ENCODE measurements at regions not wholly inside any gene's neighbourhood (a gene's known extent, or its start where the extent isn't known, plus 50 kb on each side); places are given as distances from the start of the nearest gene placed in this dataset.
"Not testable (repeated sequence)": the region's sequence is repeated elsewhere in the genome, so short reads cannot be mapped to it uniquely, and the experiment has no call there.

DNA sequence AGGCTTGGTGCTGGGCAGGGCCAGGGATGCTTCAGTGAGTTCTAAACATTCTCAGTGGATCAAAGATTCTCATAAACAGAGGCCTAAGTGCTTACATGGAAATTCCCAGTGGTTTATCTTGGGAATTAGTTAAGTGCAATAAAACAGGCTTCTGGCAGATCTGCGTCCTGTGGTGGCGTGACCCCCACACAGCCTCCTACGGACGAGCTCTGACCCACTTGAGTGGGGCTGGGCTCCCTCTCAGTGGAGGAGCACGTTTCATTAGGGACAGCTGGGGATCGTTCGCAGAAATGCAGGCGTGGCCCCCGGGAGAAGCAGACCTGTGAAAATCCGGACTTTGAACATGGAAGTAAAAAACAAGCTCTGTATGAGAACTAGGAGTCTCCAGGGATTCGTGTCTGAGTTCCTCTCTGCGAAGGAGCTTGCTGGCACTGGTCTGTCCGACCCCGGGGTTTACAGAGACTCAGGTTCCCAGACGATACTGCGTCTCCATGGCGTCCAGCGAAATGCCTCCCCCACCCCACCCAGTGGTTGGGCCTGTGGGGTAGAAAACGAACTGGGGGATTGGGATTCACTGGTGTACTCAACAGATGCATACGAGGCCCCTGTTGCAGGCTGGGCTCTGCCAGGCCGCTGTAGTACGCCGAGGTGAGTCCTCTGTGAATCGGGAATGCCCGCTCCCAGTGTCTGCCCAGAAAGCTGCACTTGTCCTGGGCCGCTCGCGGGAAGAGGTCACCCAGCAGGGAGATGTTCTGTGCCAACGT lies 117.6 kb downstream of the NPIPB11 start:
- Histone ChIP-seq H2BK120ac (ENCODE audit: low read depth, low read length) (peak overlapping the region; percentile 77), H2BK15ac (ENCODE audit: low read depth, low read length) (peak overlapping the region; percentile 27; the same call in 2 of the 3 replicates), H4K8ac (ENCODE audit: low read depth in 2 of 2, low read length in 2 of 2) (peak overlapping the region; percentile 76 to 79; a peak in 2 of 4 replicates), H3K4me1 (ENCODE audit: control insufficient read depth, insufficient read depth, low read length) (peaks cover 31% of the 10 kb centered on the region), H3K36me3 (ENCODE audit: control insufficient read depth, insufficient read depth, low read length) (peaks cover 13% of the 10 kb centered on the region; the same call in 1 of the 2 replicates), H4K5ac (ENCODE audit: low read depth, low read length) (peak overlapping the region; percentile 96), H3K79me1 (ENCODE audit: low read depth in 1 of 2, low read length in 2 of 2) (peaks cover 5 to 13% of the 10 kb centered on the region in 2 experiments; a peak in 2 of 4 replicates), H2AFZ (replicated peaks; ENCODE audit: low read length, poor library complexity) (peak overlapping the region; percentile 56), H2BK20ac (ENCODE audit: low read depth, low read length) (peak overlapping the region; percentile 71), H2BK5ac (ENCODE audit: low read depth, low read length, poor library complexity, severe bottlenecking) (peak overlapping the region; percentile 54), H3K14ac (replicated peaks; ENCODE audit: low read depth, low read length) (peak overlapping the region; percentile 56), H3K4ac (ENCODE audit: low read depth, low read length) (peak overlapping the region; percentile 98), H3K27ac (ENCODE audit: insufficient read depth, low read length) (peak overlapping the region; percentile 86), H3K9ac (ENCODE audit: low read depth, low read length) (peak overlapping the region; percentile 69; the same call in 1 of the 2 replicates), H2AK5ac (ENCODE audit: low read depth, low read length) (peak overlapping the region; percentile 76), H3K9me1 (ENCODE audit: insufficient read depth, low read length) (peaks cover 11% of the 10 kb centered on the region), H4K91ac (ENCODE audit: insufficient read depth, low read depth, low read length) (peak overlapping the region; percentile 90), H3K18ac (ENCODE audit: low read depth, low read length) (peak overlapping the region; percentile 96), H3K23ac (ENCODE audit: low read depth, low read length) (peak overlapping the region; percentile 9; the same call in 1 of the 2 replicates), H3K56ac (ENCODE audit: extremely low read depth, insufficient read depth, low read length) (peak overlapping the region; percentile 70; the same call in 1 of the 2 replicates)
- H4K20me1 ChIP-seq (ENCODE audit: insufficient read depth, low read length); dilution Hi-C loops (cut with HindIII; ENCODE audit: low sequenced_read_pairs, unreplicated experiment); in situ Hi-C loops (cut with MboI; ENCODE audit: low sequenced_read_pairs); H3K4me2 ChIP-seq (ENCODE audit: low read depth, low read length); H3K4me3 ChIP-seq (ENCODE audit: insufficient read depth, low read depth, low read length); intact Hi-C loops (cut with micrococcal nuclease); H3K27me3 ChIP-seq (ENCODE audit: control insufficient read depth, insufficient read depth, low read length); CTCF ChIA-PET; H2AK9ac ChIP-seq (replicated peaks; ENCODE audit: low read depth, low read length, poor library complexity); BruUV-seq (replicated peaks); H3K9me3 ChIP-seq (ENCODE audit: control insufficient read depth, insufficient read depth, low read length): not testable (repeated sequence)
- WGBS, 2 experiments (ENCODE audit: extremely low coverage in 2 of 2, insufficient read length in 1 of 2) = 73% methylated on average over 17 of the region's 29 CpGs; no CpG with 5 or more reads in 1 of the 2 experiments
- peak; percentile 70 for ATAC-seq (ENCODE audit: low read depth)
- POLR2A ChIA-PET (ENCODE audit: unreplicated experiment) = interaction anchor here (0.6 kb wide), 1 partner anchor 23 kb away, joined by 3 read pairs; no protein-coding TSS in a partner anchor
- DNase-seq = peak; percentile 90
- peak; percentile 31; the same call in 1 of the 2 replicates for TF ChIP-seq MAZ (IDR thresholded peaks at IDR 0.05; ENCODE audit: borderline replicate concordance, low read depth, low read length)

DNA sequence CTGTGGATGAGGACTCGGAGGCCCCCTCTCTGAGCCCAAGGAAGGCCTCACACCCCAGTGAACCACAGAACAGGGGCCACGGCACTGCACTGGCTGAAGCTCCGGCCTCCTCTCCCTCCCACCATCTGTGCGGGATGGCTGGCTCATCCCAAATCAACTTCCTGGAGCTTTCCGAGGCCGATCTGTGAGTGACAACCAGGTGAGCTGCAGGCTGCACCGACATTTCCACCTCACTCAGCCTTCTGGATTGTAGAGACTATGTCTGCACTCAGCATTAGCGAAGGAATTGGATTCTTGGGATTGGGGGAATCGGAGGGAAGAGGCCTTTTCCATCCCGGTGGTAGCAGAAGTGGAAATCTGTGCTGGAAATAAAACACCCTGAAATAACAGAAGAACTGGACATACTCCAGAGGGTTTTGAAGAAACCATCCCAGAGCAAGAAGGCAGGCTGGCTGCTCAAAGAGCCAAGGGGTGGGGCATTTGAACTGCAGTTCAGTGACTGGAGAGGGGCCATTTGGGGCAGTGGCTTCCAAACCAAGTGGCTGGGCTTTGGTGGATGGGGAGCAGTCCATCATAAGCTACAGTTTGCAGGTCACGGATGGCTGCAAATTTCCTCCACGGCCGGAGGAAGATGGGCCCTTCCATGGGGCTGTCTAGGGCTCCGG lies 118.5 kb downstream of the NPIPB11 start:
- H3K4me2 ChIP-seq (ENCODE audit: low read depth, low read length); H2AFZ ChIP-seq (replicated peaks; ENCODE audit: low read length, poor library complexity); intact Hi-C loops (cut with micrococcal nuclease); H2AK9ac ChIP-seq (replicated peaks; ENCODE audit: low read depth, low read length, poor library complexity); H3K27me3 ChIP-seq (ENCODE audit: control insufficient read depth, insufficient read depth, low read length); DNase-seq; H3K9me3 ChIP-seq (ENCODE audit: control insufficient read depth, insufficient read depth, low read length); BruUV-seq (replicated peaks); H3K56ac ChIP-seq (ENCODE audit: extremely low read depth, insufficient read depth, low read length); POLR2A ChIA-PET (ENCODE audit: unreplicated experiment); H4K20me1 ChIP-seq (ENCODE audit: insufficient read depth, low read length); H3K4me3 ChIP-seq (ENCODE audit: insufficient read depth, low read depth, low read length); ATAC-seq (ENCODE audit: low read depth); in situ Hi-C loops (cut with MboI; ENCODE audit: low sequenced_read_pairs); dilution Hi-C loops (cut with HindIII; ENCODE audit: low sequenced_read_pairs, unreplicated experiment); CTCF ChIA-PET: not testable (repeated sequence)
- H2BK5ac ChIP-seq (ENCODE audit: low read depth, low read length, poor library complexity, severe bottlenecking) = peak overlapping the region; percentile 18
- H3K23ac ChIP-seq (ENCODE audit: low read depth, low read length) = peak overlapping the region; percentile 45; the same call in 1 of the 2 replicates
- peak overlapping the region; percentile 86 for H3K27ac ChIP-seq (ENCODE audit: insufficient read depth, low read length)
- peaks cover 31% of the 10 kb centered on the region for H3K4me1 ChIP-seq (ENCODE audit: control insufficient read depth, insufficient read depth, low read length)
- WGBS, 2 experiments (ENCODE audit: extremely low coverage in 2 of 2, insufficient read length in 1 of 2) = no CpG with 5 or more reads among the region's 14 CpGs
- peak overlapping the region; percentile 97 for H2BK20ac ChIP-seq (ENCODE audit: low read depth, low read length)
- H4K5ac ChIP-seq (ENCODE audit: low read depth, low read length) = peak overlapping the region; percentile 92
- peak overlapping the region; percentile 72 for H3K18ac ChIP-seq (ENCODE audit: low read depth, low read length)
- peak overlapping the region; percentile 98 for H3K4ac ChIP-seq (ENCODE audit: low read depth, low read length)
- peak overlapping the region; percentile 76 to 87; a peak in 2 of 4 replicates for H4K8ac ChIP-seq (ENCODE audit: low read depth in 2 of 2, low read length in 2 of 2)
- peak overlapping the region; percentile 45; the same call in 1 of the 2 replicates for H3K9ac ChIP-seq (ENCODE audit: low read depth, low read length)
- peak overlapping the region; percentile 99 for H2AK5ac ChIP-seq (ENCODE audit: low read depth, low read length)
- H3K36me3 ChIP-seq (ENCODE audit: control insufficient read depth, insufficient read depth, low read length) = peaks cover 13% of the 10 kb centered on the region; the same call in 1 of the 2 replicates
- peaks cover 5 to 13% of the 10 kb centered on the region in 2 experiments; a peak in 2 of 4 replicates for H3K79me1 ChIP-seq (ENCODE audit: low read depth in 1 of 2, low read length in 2 of 2)
- peaks cover 11% of the 10 kb centered on the region for H3K9me1 ChIP-seq (ENCODE audit: insufficient read depth, low read length)
- H2BK15ac ChIP-seq (ENCODE audit: low read depth, low read length) = peak overlapping the region; percentile 41; the same call in 1 of the 3 replicates
- H3K14ac ChIP-seq (replicated peaks; ENCODE audit: low read depth, low read length) = peak overlapping the region; percentile 95
- peak overlapping the region; percentile 96 for H4K91ac ChIP-seq (ENCODE audit: insufficient read depth, low read depth, low read length)
- peak overlapping the region; percentile 77 for H2BK120ac ChIP-seq (ENCODE audit: low read depth, low read length)

Measured in IMR-90 (cell line).